ENCODE measurements at regions not wholly inside any gene's neighbourhood (a gene's known extent, or its start where the extent isn't known, plus 50 kb on each side); places are given as distances from the start of the nearest gene placed in this dataset.

DNA sequence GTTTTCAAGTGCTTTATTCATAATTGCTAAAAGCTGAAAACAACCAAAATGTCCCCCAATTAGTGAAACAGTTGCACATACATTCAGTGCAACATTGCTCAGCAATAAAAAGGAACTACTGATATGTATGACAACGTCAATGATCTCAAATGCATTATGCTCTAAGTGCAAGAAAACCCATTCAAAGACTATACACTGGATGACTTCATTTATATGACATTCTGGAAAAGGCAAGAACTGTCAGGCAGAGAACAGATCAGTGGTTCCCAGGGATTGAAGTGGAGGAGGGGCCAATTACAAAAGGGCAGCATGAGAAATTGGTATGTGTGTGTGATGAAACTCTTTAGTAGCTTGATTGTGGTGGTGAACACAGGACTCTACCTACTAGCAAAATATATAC, 585.6 kb downstream of the TBL1XR1 start:
- no peak overlapping the region for H3K27ac ChIP-seq (ENCODE audit: extremely low read depth, low read depth, low read length)
- no peaks in the 10 kb centered on the region for H4K20me1 ChIP-seq (replicated peaks; ENCODE audit: control insufficient read depth, insufficient read depth, low read length)
- no peaks in the 10 kb centered on the region for H3K4me1 ChIP-seq (replicated peaks in 1 of 2; ENCODE audit: control insufficient read depth in 2 of 2, insufficient read depth in 2 of 2, low read length in 2 of 2)
- no peak overlapping the region for H3K4me3 ChIP-seq
- POLR2A ChIA-PET: no interaction called here
- H2AFZ ChIP-seq (ENCODE audit: low read depth, low read length): no peak overlapping the region
- intact Hi-C loops (cut with micrococcal nuclease): no loop called here
- no TSS peak for BruUV-seq (replicated peaks)
- no peaks in the 10 kb centered on the region for H3K9me3 ChIP-seq (replicated peaks; ENCODE audit: control insufficient read depth, insufficient read depth, low read depth, low read length)
- CTCF ChIA-PET (ENCODE audit: low intra/inter-chr PET ratio): no interaction called here
- no peaks in the 10 kb centered on the region for H3K9me1 ChIP-seq (ENCODE audit: control insufficient read depth, insufficient read depth, low read length)
- 0% methylated on average over 1 of the region's 1 CpG for WGBS (ENCODE audit: insufficient coverage, low coverage, missing lambda C conversion rate)
- no peaks in the 10 kb centered on the region for H3K79me2 ChIP-seq (ENCODE audit: control insufficient read depth, insufficient read depth, low read length)
- no peaks in the 10 kb centered on the region for H3K36me3 ChIP-seq (ENCODE audit: control insufficient read depth, insufficient read depth, low read length)
- H3K4me2 ChIP-seq (ENCODE audit: insufficient read depth, low read length): no peak overlapping the region
- in situ Hi-C loops (cut with MboI): no loop called here
- FAIRE-seq (no peak), DNase-seq (ENCODE audit: extremely low read depth in 1 of 4, low spot score in 3 of 4) (no peak), ATAC-seq (no peak)
- no peak overlapping the region for H3K9ac ChIP-seq (ENCODE audit: insufficient read depth in 1 of 2, low read depth in 2 of 2, low read length in 2 of 2)
- H3K27me3 ChIP-seq (ENCODE audit: control insufficient read depth in 2 of 2, insufficient read depth in 2 of 2, low read length in 2 of 2): no peaks in the 10 kb centered on the region
- TF ChIP-seq, protein P1, sequence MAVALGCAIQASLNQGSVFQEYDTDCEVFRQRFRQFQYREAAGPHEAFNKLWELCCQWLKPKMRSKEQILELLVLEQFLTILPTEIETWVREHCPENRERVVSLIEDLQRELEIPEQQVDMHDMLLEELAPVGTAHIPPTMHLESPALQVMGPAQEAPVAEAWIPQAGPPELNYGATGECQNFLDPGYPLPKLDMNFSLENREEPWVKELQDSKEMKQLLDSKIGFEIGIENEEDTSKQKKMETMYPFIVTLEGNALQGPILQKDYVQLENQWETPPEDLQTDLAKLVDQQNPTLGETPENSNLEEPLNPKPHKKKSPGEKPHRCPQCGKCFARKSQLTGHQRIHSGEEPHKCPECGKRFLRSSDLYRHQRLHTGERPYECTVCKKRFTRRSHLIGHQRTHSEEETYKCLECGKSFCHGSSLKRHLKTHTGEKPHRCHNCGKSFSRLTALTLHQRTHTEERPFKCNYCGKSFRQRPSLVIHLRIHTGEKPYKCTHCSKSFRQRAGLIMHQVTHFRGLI (CRISPR knock-in tag; IDR thresholded peaks at IDR 0.05): no peak
- no peak for TF ChIP-seq ETV5 (CRISPR knock-in tag; IDR thresholded peaks at IDR 0.05; ENCODE audit: low read depth)
- TF ChIP-seq ASH1L (IDR thresholded peaks at IDR 0.05; ENCODE audit: borderline replicate concordance, low read depth, partially characterized antibody): no peak
- TF ChIP-seq IFI16 (CRISPR knock-in tag; IDR thresholded peaks at IDR 0.05): no peak
- no peak for TF ChIP-seq PHB (CRISPR knock-in tag; IDR thresholded peaks at IDR 0.05)
- TF ChIP-seq, protein P2, sequence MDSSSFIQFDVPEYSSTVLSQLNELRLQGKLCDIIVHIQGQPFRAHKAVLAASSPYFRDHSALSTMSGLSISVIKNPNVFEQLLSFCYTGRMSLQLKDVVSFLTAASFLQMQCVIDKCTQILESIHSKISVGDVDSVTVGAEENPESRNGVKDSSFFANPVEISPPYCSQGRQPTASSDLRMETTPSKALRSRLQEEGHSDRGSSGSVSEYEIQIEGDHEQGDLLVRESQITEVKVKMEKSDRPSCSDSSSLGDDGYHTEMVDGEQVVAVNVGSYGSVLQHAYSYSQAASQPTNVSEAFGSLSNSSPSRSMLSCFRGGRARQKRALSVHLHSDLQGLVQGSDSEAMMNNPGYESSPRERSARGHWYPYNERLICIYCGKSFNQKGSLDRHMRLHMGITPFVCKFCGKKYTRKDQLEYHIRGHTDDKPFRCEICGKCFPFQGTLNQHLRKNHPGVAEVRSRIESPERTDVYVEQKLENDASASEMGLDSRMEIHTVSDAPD (CRISPR knock-in tag; IDR thresholded peaks at IDR 0.05): no peak
- TF ChIP-seq, protein P3, sequence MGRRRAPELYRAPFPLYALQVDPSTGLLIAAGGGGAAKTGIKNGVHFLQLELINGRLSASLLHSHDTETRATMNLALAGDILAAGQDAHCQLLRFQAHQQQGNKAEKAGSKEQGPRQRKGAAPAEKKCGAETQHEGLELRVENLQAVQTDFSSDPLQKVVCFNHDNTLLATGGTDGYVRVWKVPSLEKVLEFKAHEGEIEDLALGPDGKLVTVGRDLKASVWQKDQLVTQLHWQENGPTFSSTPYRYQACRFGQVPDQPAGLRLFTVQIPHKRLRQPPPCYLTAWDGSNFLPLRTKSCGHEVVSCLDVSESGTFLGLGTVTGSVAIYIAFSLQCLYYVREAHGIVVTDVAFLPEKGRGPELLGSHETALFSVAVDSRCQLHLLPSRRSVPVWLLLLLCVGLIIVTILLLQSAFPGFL (CRISPR knock-in tag; IDR thresholded peaks at IDR 0.05): no peak
- no peak for TF ChIP-seq ZNF780A (CRISPR knock-in tag; IDR thresholded peaks at IDR 0.05)
- no peak for TF ChIP-seq SNRNP70 (optimal IDR thresholded peaks at IDR 0.05; ENCODE audit: low read depth, low read length)
- no peak for TF ChIP-seq CBFA2T2 (conservative IDR thresholded peaks at IDR 0.05)
- TF ChIP-seq ZNF764 (CRISPR knock-in tag; IDR thresholded peaks at IDR 0.05; ENCODE audit: low read depth): no peak
- TF ChIP-seq, protein P4, sequence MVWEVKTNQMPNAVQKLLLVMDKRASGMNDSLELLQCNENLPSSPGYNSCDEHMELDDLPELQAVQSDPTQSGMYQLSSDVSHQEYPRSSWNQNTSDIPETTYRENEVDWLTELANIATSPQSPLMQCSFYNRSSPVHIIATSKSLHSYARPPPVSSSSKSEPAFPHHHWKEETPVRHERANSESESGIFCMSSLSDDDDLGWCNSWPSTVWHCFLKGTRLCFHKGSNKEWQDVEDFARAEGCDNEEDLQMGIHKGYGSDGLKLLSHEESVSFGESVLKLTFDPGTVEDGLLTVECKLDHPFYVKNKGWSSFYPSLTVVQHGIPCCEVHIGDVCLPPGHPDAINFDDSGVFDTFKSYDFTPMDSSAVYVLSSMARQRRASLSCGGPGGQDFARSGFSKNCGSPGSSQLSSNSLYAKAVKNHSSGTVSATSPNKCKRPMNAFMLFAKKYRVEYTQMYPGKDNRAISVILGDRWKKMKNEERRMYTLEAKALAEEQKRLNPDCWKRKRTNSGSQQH (CRISPR knock-in tag; IDR thresholded peaks at IDR 0.05): no peak
- TF ChIP-seq, protein P5, sequence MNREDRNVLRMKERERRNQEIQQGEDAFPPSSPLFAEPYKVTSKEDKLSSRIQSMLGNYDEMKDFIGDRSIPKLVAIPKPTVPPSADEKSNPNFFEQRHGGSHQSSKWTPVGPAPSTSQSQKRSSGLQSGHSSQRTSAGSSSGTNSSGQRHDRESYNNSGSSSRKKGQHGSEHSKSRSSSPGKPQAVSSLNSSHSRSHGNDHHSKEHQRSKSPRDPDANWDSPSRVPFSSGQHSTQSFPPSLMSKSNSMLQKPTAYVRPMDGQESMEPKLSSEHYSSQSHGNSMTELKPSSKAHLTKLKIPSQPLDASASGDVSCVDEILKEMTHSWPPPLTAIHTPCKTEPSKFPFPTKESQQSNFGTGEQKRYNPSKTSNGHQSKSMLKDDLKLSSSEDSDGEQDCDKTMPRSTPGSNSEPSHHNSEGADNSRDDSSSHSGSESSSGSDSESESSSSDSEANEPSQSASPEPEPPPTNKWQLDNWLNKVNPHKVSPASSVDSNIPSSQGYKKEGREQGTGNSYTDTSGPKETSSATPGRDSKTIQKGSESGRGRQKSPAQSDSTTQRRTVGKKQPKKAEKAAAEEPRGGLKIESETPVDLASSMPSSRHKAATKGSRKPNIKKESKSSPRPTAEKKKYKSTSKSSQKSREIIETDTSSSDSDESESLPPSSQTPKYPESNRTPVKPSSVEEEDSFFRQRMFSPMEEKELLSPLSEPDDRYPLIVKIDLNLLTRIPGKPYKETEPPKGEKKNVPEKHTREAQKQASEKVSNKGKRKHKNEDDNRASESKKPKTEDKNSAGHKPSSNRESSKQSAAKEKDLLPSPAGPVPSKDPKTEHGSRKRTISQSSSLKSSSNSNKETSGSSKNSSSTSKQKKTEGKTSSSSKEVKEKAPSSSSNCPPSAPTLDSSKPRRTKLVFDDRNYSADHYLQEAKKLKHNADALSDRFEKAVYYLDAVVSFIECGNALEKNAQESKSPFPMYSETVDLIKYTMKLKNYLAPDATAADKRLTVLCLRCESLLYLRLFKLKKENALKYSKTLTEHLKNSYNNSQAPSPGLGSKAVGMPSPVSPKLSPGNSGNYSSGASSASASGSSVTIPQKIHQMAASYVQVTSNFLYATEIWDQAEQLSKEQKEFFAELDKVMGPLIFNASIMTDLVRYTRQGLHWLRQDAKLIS (CRISPR knock-in tag; IDR thresholded peaks at IDR 0.05): no peak

All from K562 (cell line).